Natural killer cell treated with Interleukin-12 subunit alpha and Interleukin-12 subunit beta and Interleukin-15 and Interleukin-18, amount 100 ng/mL, for 72 hours (primary cell): ENCODE measurements at regions not wholly inside any gene's neighbourhood (a gene's known extent, or its start where the extent isn't known, plus 50 kb on each side); places are given as distances from the start of the nearest gene placed in this dataset.
A peak's percentile ranks its signal among the peaks of the same experiment; 100 is the strongest.
"Not testable (repeated sequence)": the region's sequence is repeated elsewhere in the genome, so short reads cannot be mapped to it uniquely, and the experiment has no call there.

ENCODE experiments used
- ATAC-seq, 2 donors: fragments of 150-1000 bp; cut with Tn5 transposase in 1 of 2; sonication (Bioruptor Pico), chemical (Tn5 transposase) in 1 of 2; 2 replicates each; pipeline ENCODE4 v1.10.0; 2021
- DNase-seq: peaks from one replicate; pipeline ENCODE4 v3.0.0; 2022; ENCODE audit warnings: low spot score
- H3K27ac Mint-ChIP-seq, 2 donors: 1 replicate in 1 of 2; 2 replicates in 1 of 2; pipeline ENCODE4 v1.8.0; 2022; ENCODE audit warnings: mixed read lengths in 2 of 2, mild to moderate bottlenecking in 1 of 2, moderate library complexity in 1 of 2
- H3K27me3 Mint-ChIP-seq, 2 donors: 1 replicate in 1 of 2; 2 replicates in 1 of 2; pipeline ENCODE4 v1.8.0; 2022; ENCODE audit warnings: mixed read lengths in 2 of 2
- H3K36me3 Mint-ChIP-seq: one replicate; pipeline ENCODE4 v1.8.0; 2022; ENCODE audit warnings: mixed read lengths
- H3K4me1 Mint-ChIP-seq, 2 donors: 1 replicate in 1 of 2; 2 replicates in 1 of 2; pipeline ENCODE4 v1.8.0; 2022; ENCODE audit warnings: low read depth in 2 of 2, mixed read lengths in 2 of 2, mild to moderate bottlenecking in 1 of 2
- H3K4me3 Mint-ChIP-seq: one replicate; pipeline ENCODE4 v1.8.0; 2022; ENCODE audit warnings: mixed read lengths
- H3K9me3 Mint-ChIP-seq: 2 replicates; pipeline ENCODE4 v1.8.0; 2022; ENCODE audit warnings: mixed read lengths

DNA sequence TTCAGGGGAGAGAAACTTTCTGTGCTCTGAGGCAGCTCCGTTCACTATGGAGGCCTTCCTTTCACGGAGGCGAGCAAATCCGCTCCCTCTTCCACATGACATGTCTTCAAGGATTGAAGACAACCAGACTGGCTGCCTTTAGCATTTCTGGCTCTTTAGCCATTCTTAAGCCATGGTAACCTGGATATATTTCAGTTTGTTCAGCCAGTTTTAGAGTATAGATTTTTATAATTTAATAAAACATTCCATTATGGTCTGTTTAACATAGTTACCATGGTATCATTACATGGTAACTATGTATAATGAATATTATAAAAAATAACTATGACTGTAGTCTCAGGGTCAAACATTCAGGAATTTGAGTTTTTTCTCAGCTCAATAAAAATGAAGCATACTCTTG lies 54.2 kb upstream of the NFIA start:
- Mint-ChIP-seq H3K36me3 (no peaks in the 10 kb centered on the region), H3K9me3 (no peaks in the 10 kb centered on the region)
- no peak for ATAC-seq

GRCh38 chr1:61018068-61018467 lies 64.3 kb upstream of the NFIA start:
- not testable (repeated sequence) for H3K4me1 Mint-ChIP-seq, H3K9me3 Mint-ChIP-seq, H3K36me3 Mint-ChIP-seq, H3K27ac Mint-ChIP-seq, ATAC-seq, H3K4me3 Mint-ChIP-seq, DNase-seq
- peaks cover 13 to 17% of the 10 kb centered on the region in 2 donors for H3K27me3 Mint-ChIP-seq

More for the DNA sequence above, 54.2 kb upstream of the NFIA start:
- no peak overlapping the region for H3K4me3 Mint-ChIP-seq
- no peak overlapping the region for H3K27ac Mint-ChIP-seq
- H3K4me1 Mint-ChIP-seq, result no peaks in the 10 kb centered on the region
- peaks cover 2 to 8% of the 10 kb centered on the region in 2 donors for H3K27me3 Mint-ChIP-seq
- no peak for DNase-seq

GRCh38 chr1:61017651-61018050 lies 64.7 kb upstream of the NFIA start:
- no peak overlapping the region for H3K27ac Mint-ChIP-seq
- no peaks in the 10 kb centered on the region for H3K9me3 Mint-ChIP-seq
- peaks cover 13 to 17% of the 10 kb centered on the region in 2 donors for H3K27me3 Mint-ChIP-seq
- DNase-seq (no peak), ATAC-seq (no peak)
- H3K36me3 Mint-ChIP-seq, result no peaks in the 10 kb centered on the region
- peaks cover 3 to 5% of the 10 kb centered on the region in 2 donors for H3K4me1 Mint-ChIP-seq
- H3K4me3 Mint-ChIP-seq, result no peak overlapping the region

DNA sequence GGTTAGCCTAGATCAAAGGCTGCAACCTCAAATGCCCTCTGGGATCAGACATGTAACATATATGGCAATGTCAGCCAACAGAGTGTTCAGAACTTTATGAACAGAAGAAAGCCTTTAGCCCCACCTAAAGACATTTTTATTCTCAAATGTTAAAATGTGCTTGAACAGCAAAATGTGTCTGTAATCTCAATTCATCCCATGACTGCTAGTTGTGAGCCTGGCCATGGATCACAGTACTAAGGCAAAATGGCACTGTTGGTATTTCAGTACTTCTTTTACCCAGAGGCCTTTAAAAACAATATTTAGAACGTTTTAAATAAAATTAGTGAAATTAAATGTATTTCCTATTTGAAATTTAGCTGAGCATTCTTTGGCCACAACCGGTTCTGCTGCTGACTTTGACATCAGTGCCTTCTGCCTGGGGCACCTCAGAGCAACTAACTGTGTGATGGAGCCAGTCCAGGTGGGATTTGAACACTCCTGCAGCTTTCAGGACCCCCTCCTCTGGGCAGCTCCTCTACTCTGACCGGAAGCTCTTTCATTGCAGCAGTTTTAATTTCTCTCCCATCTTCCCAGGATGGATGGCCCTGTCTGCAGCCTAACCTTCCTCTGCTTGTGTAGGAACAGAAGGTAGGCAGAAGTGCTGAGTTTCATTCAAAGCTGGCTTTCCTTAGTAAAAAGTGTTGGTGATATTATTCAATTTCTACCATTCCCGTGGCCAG lies 68.3 kb upstream of the NFIA start:
- no peak for ATAC-seq

GRCh38 chr1:61013189-61013945 lies 69.0 kb upstream of the NFIA start:
- H3K4me1 Mint-ChIP-seq, result peaks cover 3 to 5% of the 10 kb centered on the region in 2 donors
- no peak overlapping the region for H3K4me3 Mint-ChIP-seq
- H3K9me3 Mint-ChIP-seq, result no peaks in the 10 kb centered on the region
- ATAC-seq, result peak in 1 of 2 donors; percentile 15
- H3K27me3 Mint-ChIP-seq, result peaks cover 20 to 30% of the 10 kb centered on the region in 2 donors
- no peak overlapping the region for H3K27ac Mint-ChIP-seq
- H3K36me3 Mint-ChIP-seq, result no peaks in the 10 kb centered on the region
- DNase-seq, result no peak

More for the DNA sequence above, 68.3 kb upstream of the NFIA start:
- Mint-ChIP-seq H3K9me3 (no peaks in the 10 kb centered on the region), H3K4me3 (no peak overlapping the region), H3K36me3 (no peaks in the 10 kb centered on the region), H3K27me3 (peaks cover 20 to 29% of the 10 kb centered on the region in 2 donors), H3K27ac (no peak overlapping the region), H3K4me1 (peaks cover 3 to 5% of the 10 kb centered on the region in 2 donors)
- DNase-seq, result no peak

DNA sequence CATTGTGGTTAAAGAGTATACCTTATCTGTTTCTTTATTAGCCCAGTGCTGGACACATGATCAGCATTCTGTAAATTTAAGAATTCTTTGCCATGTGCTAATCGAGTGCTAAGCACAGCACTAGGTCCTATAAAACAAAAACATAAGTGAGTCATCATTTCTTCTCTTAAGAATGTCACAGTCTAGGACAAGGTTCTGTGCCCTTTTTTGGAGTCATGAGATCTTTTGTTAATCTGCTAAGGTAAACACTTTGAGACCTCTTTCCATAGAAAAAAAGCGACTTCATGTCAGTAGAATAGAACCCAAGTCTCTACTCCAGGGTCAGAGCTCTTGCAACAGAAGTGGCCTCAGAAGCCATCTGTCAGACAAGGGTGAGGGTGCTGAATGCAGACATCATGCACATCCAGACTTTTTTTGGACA lies 70.0 kb upstream of the NFIA start:
- no peak overlapping the region for H3K4me3 Mint-ChIP-seq
- H3K27ac Mint-ChIP-seq, result no peak overlapping the region
- no peaks in the 10 kb centered on the region for H3K9me3 Mint-ChIP-seq

GRCh38 chr1:61011561-61012263 lies 70.6 kb upstream of the NFIA start:
- Mint-ChIP-seq H3K36me3 (no peaks in the 10 kb centered on the region), H3K27me3 (peaks cover 17 to 23% of the 10 kb centered on the region in 2 donors)

More for the DNA sequence above, 70.0 kb upstream of the NFIA start:
- DNase-seq, result no peak
- H3K4me1 Mint-ChIP-seq, result peaks cover 0 to under 1% of the 10 kb centered on the region in 2 donors
- H3K27me3 Mint-ChIP-seq, result peaks cover 17 to 30% of the 10 kb centered on the region in 2 donors
- no peak for ATAC-seq
- no peaks in the 10 kb centered on the region for H3K36me3 Mint-ChIP-seq

DNA sequence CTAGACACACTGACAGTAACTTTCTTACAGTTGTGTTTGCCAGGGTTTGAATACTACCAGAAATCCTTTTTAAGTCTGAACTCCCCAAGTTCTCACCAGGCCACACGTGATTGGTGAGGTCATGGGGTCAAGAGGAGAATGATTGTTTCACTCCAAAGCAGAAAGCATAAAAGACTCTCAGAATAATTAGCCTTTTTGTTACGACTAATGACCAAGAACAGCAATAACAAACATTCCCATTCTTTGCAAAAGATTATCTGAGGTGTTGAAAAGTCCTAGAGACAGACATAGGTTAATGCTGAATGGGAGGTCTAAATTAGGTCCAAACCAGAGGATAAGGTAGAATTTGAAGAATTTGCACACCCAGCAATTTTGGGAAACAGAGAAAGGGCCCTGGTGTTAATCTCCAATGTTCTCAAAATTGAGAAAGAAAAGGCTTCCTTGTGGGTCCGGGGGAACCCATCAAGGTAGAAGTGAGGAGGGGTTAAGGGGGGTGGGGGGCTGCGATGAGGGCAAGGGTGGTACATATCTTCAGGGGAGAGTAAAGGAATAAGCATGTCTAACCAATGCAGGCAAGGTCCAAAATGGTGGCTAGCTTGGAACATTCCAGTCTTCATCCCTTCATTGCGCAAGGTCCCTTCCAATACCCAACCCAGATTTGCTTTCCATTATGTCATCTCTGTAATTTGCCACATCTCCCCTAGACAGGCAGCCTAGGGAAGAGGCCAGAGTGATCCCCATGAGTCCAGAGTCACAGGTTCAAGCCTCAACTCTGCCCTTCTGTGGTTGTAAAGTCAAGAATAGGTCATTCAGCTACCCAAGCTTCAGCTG lies 74.6 kb upstream of the NFIA start:
- no peak overlapping the region for H3K27ac Mint-ChIP-seq
- ATAC-seq (no peak), DNase-seq (no peak)
- no peak overlapping the region for H3K4me3 Mint-ChIP-seq
- H3K36me3 Mint-ChIP-seq, result no peaks in the 10 kb centered on the region
- no peaks in the 10 kb centered on the region for H3K9me3 Mint-ChIP-seq
- H3K27me3 Mint-ChIP-seq, result peaks cover 9 to 17% of the 10 kb centered on the region in 2 donors
- peaks cover 0 to 7% of the 10 kb centered on the region in 2 donors for H3K4me1 Mint-ChIP-seq

More at GRCh38 chr1:61011561-61012263, 70.6 kb upstream of the NFIA start:
- DNase-seq, result no peak
- Mint-ChIP-seq H3K4me1 (peaks cover 0 to under 1% of the 10 kb centered on the region in 2 donors), H3K4me3 (no peak overlapping the region), H3K27ac (no peak overlapping the region), H3K9me3 (no peaks in the 10 kb centered on the region)
- ATAC-seq, result peak in 1 of 2 donors; percentile 21

DNA sequence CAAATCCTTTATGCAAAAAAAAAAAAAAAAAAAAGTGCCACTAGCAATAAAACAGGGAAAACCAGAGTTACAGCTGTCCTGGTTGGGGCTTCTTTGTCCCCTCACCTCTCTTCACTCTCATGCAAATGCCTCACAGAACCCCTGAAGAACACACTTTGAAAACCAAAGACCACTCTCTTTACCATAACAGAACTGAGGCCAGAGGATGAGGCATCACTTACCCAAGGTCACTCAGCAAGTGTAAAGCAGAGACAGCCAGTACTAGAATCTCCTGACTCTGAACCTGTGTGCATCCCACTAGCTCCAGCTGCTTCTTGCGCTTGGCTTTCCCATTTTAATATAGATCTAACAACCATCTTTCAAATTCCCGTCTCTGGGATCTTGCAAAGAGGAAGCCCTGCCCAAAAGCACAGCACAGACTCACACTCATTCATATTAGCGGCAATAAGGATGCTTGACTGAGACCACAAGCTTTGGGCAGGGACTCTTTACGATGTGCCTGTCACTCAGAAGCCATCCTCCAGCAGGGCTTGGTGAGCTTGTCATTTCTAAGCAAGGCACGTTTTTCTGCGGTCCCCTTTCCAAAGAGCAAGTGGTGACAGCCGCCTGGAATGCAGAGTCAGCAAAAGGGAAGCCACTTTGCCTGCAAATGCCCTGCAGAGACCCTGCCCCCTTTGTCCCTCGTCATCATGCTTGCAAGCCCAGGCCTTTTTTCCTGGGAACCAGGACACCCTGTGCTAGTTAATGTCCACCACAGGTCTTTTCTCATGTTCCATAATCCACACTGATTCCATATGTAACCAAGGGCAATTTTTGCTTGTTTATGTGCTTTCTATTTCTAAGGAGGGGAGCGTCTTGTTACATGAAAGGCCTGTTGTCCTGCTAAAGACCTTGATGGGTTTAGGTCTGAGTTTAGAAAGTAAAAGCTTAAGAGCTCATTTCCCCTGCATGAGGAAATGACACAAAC lies 76.5 kb upstream of the NFIA start:
- no peaks in the 10 kb centered on the region for H3K36me3 Mint-ChIP-seq
- H3K9me3 Mint-ChIP-seq, result no peaks in the 10 kb centered on the region
- no peak for DNase-seq
- H3K4me3 Mint-ChIP-seq, result no peak overlapping the region
- H3K4me1 Mint-ChIP-seq, result peaks cover 0 to 7% of the 10 kb centered on the region in 2 donors
- H3K27ac Mint-ChIP-seq, result no peak overlapping the region
- H3K27me3 Mint-ChIP-seq, result peaks cover 4 to 7% of the 10 kb centered on the region in 2 donors
- no peak for ATAC-seq

DNA sequence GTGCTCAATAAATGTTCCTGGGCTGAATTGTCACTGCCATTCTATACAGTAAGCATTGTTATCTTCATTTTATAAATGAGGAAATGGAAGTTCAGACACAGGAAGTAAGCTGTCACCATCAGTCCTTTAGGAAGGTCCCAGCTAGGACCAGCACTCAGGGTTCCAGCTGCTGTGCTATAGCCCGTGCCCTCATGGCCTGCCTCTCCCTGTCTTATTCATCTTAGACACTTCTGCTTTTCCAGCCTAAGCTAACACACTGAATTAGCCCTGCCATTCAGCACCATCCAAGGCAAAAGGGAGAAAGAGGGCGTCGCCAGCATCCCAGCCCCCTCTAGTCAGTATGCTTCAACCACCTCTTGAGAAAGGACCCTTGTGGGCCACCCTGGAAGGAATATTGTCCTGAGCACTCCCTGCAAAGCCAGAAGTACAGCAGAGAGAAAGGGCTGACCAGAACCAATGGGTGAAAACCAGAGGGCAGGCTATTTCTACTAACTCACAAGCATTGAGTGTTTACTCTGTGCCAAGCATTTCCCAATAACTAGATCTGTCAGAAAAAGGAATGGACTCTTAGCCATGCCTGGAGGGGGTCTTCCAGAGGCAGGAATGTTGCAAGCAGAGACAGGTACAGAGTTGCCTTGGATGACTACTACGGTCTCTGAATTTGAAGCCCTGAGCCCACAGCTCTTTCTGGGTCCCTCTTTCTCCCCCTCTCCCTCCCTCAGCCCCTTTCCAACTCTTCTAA lies 77.9 kb upstream of the NFIA start:
- H3K27me3 Mint-ChIP-seq, result peaks cover 4% of the 10 kb centered on the region in 2 donors
- no peak overlapping the region for H3K27ac Mint-ChIP-seq
- H3K4me3 Mint-ChIP-seq, result no peak overlapping the region
- no peaks in the 10 kb centered on the region for H3K9me3 Mint-ChIP-seq
- DNase-seq (no peak), ATAC-seq (no peak)
- no peaks in the 10 kb centered on the region for H3K36me3 Mint-ChIP-seq
- peaks cover 0 to 7% of the 10 kb centered on the region in 2 donors for H3K4me1 Mint-ChIP-seq

GRCh38 chr1:61000327-61000726 lies 82.0 kb upstream of the NFIA start:
- Mint-ChIP-seq H3K27ac (no peak overlapping the region), H3K4me3 (no peak overlapping the region), H3K36me3 (no peaks in the 10 kb centered on the region), H3K9me3 (no peaks in the 10 kb centered on the region), H3K27me3 (no peaks in the 10 kb centered on the region), H3K4me1 (no peaks in the 10 kb centered on the region)
- DNase-seq (no peak), ATAC-seq (peak in 1 of 2 donors; percentile 12)

- no peaks in the 10 kb centered on the region for H3K36me3 Mint-ChIP-seq
- H3K4me3 Mint-ChIP-seq, result no peak overlapping the region
- H3K27ac Mint-ChIP-seq, result no peak overlapping the region
- H3K4me1 Mint-ChIP-seq, result no peaks in the 10 kb centered on the region
- ATAC-seq (no peak), DNase-seq (no peak)
- no peaks in the 10 kb centered on the region for H3K9me3 Mint-ChIP-seq
- H3K27me3 Mint-ChIP-seq, result peaks cover under 1% of the 10 kb centered on the region in 2 donors
Measured at GRCh38 chr1:60998786-60999185, 83.6 kb upstream of the NFIA start.
